ENCODE measurements at regions not wholly inside any gene's neighbourhood (a gene's known extent, or its start where the extent isn't known, plus 50 kb on each side); places are given as distances from the start of the nearest gene placed in this dataset.

DNA sequence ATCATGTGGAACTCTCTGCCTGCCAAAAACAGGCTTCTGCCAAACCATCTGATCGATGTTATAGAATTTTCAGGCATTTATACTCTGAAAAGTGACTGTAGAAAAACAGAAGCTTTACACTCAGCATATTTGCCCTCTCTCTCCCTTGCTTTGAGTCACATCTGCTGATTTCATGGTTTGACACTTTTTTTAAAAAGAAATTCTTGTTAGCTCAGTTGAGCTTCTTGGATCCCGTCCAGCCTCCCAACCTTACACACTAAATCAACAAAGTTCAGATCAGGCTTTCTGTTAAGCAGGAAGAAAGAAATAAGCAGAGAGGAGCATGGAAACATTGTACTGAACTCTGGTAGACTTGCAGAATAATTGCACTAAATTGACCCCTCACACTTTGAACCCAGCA, 193.6 kb upstream of the SEL1L start:
- TF ChIP-seq CTCF (IDR thresholded peaks at IDR 0.05) (no peak), POLR2A (IDR thresholded peaks at IDR 0.05) (no peak)
- Histone ChIP-seq H3K9me3 (replicated peaks in 1 of 3) (no peaks in the 10 kb centered on the region), H3K4me3 (no peak overlapping the region), H3K4me1 (replicated peaks in 1 of 2) (no peaks in the 10 kb centered on the region), H3K27ac (no peak overlapping the region), H3K36me3 (replicated peaks in 1 of 2) (no peaks in the 10 kb centered on the region), H3K27me3 (no peaks in the 10 kb centered on the region)
- DNase-seq: peak; percentile 24 to 76 (median 46)
- WGBS, 4 donors: 5 to 13% (median 9%) methylated on average over 2 of the region's 2 CpGs
- intact Hi-C loops (cut with DNase I): no loop called here

- Histone ChIP-seq H3K36me3 (replicated peaks in 1 of 2) (no peaks in the 10 kb centered on the region), H3K27ac (no peak overlapping the region), H3K4me1 (replicated peaks in 1 of 2) (no peaks in the 10 kb centered on the region), H3K4me3 (no peak overlapping the region), H3K27me3 (no peaks in the 10 kb centered on the region), H3K9me3 (replicated peaks in 1 of 3) (no peaks in the 10 kb centered on the region)
- no peak for TF ChIP-seq CTCF (IDR thresholded peaks at IDR 0.05)
- no peak for TF ChIP-seq POLR2A (IDR thresholded peaks at IDR 0.05)
- 64 to 74% (median 69%) methylated on average over 2 of the region's 2 CpGs for WGBS, 4 donors
- intact Hi-C loops (cut with DNase I): no loop called here
- DNase-seq: no peak
These were observed 194.8 kb upstream of the SEL1L start for GRCh38 chr14:81728447-81728846.

DNA sequence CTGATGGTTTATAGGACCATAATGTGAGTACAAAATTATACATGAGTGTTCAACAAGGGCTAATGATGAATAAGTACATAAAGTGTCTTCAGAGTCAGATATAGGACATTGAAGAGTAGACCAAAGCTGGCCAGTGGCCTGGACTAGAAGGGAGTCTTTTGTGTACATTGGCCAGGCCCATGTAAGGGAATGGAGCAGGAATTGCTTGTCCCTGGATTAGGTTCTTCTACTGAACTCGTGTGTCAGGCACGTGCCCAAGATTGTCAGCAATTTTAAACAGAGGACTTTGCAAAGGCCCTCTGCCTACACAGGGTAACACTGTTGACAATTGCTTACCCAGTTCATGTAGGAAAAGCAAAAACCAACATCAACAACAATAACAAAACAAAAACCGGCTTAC, 196.0 kb upstream of the SEL1L start:
- Histone ChIP-seq H3K9me3 (replicated peaks in 1 of 3) (no peaks in the 10 kb centered on the region), H3K36me3 (replicated peaks in 1 of 2) (no peaks in the 10 kb centered on the region), H3K27ac (no peak overlapping the region), H3K4me1 (replicated peaks in 1 of 2) (no peaks in the 10 kb centered on the region), H3K4me3 (no peak overlapping the region), H3K27me3 (no peaks in the 10 kb centered on the region)
- 74 to 89% (median 82%) methylated on average over 3 of the region's 3 CpGs for WGBS, 4 donors
- intact Hi-C loops (cut with DNase I): no loop called here
- TF ChIP-seq POLR2A (IDR thresholded peaks at IDR 0.05) (no peak), CTCF (IDR thresholded peaks at IDR 0.05) (no peak)
- DNase-seq: no peak

DNA sequence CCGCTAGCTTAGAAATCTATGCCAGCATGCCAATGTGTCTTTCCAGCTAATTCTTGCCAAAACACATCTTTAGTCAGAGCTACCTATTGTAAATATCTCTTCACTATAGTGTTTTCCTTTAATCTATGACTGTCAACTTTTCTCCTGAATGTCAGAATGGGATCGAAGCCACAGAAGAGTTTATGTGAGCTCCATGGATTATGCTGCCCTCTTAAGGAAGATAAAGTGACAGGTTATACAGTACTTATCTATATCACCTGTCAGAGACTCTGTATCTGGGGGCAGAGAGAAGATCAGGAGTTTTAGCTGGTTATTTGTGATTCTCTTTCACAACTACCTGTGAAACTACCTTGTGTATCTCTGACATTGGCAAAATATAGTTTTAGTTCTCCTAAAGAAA, 204.3 kb upstream of the SEL1L start:
- no peaks in the 10 kb centered on the region for H3K36me3 ChIP-seq (replicated peaks in 1 of 2)
- H3K9me3 ChIP-seq (replicated peaks in 1 of 3): no peaks in the 10 kb centered on the region
- H3K27me3 ChIP-seq: no peaks in the 10 kb centered on the region
- H3K4me1 ChIP-seq (replicated peaks in 1 of 2): no peaks in the 10 kb centered on the region
- DNase-seq: no peak
- intact Hi-C loops (cut with DNase I): no loop called here
- TF ChIP-seq POLR2A (IDR thresholded peaks at IDR 0.05) (no peak), CTCF (IDR thresholded peaks at IDR 0.05) (no peak)
- H3K4me3 ChIP-seq: no peak overlapping the region
- 86 to 94% (median 91%) methylated on average over 2 of the region's 2 CpGs for WGBS, 4 donors
- H3K27ac ChIP-seq: no peak overlapping the region
